ENCODE measurements at regions not wholly inside any gene's neighbourhood (a gene's known extent, or its start where the extent isn't known, plus 50 kb on each side); places are given as distances from the start of the nearest gene placed in this dataset.

DNA sequence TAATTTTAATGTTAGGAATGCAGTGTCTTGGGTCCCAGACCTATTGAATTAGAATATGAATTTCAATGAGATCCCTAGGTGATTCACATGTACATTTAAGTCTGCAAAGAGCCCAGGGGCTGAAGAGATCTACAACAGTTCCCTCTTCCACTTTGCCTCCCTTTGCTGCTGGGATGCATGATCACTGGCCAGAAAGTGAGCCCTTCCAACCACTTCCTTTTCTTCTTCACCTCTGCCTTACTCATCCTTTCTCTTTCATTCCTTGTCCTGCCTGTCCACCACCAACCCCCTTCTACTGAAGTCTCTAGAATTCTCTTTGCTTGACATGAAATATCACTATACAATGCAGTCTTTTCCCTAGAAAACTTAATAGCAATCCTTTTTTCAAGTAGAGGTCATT is 222.4 kb upstream of the LRIG1 start:
- no peaks in the 10 kb centered on the region for H3K27me3 ChIP-seq (ENCODE audit: control insufficient read depth in 2 of 2, insufficient read depth in 2 of 2, low read length in 2 of 2)
- POLR2A ChIA-PET = no interaction called here
- Mint-ChIP-seq H3K27ac (no peak overlapping the region), H3K27me3 (peaks cover 4 to 13% (median 9%) of the 10 kb centered on the region in 5 donors), H3K4me1 (no peaks in the 10 kb centered on the region), H3K4me3 (no peak overlapping the region), H3K9me3 (no peaks in the 10 kb centered on the region), H3K36me3 (no peaks in the 10 kb centered on the region)
- no peaks in the 10 kb centered on the region for H3K36me3 ChIP-seq (ENCODE audit: control insufficient read depth in 2 of 3, insufficient read depth in 3 of 3, low read length in 3 of 3)
- DNase-seq (no peak), ATAC-seq (no peak)
- H3K9me3 ChIP-seq (ENCODE audit: control insufficient read depth in 2 of 3, low read length in 3 of 3) = no peaks in the 10 kb centered on the region
- intact Hi-C loops (cut with micrococcal nuclease) = no loop called here
- H3K4me1 ChIP-seq (ENCODE audit: control insufficient read depth in 2 of 2, insufficient read depth in 2 of 2, low read length in 2 of 2) = no peaks in the 10 kb centered on the region
- no peak overlapping the region for H3K4me3 ChIP-seq (ENCODE audit: low read length)
- CTCF ChIA-PET = no interaction called here
- no peak overlapping the region for H3K27ac ChIP-seq (ENCODE audit: low read depth, low read length)

DNA sequence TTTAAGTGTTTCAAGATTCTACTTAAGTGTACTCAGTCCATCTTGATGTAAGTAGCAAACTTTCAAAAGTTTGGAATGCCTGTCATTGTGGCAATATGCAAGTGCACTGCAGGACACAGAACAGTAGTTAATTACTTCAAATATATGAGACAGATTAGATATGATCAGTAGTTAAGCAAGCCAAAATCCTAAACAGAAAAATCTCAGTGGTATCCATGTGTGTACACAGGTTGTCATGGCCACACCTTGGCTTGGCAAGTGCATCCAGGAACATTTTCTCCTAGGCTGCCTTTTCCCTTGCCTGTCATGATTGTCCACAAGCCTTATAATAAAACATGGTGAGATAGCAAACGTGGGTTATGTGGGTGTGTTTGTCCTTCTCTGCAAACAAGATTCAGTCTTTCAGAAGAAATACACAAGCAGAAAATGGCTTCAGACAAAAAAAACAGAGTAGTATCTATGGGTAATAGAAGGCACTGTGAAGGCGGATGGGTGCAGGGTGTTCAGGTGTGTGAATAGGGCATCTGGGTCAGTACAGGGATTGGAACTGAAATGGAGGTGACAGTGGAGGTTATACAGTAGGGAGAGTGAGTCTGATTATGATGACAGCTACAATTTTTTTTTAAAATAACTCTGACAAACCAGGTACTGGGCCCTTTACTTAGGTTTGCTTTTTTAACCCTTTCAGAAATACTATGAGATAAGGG is 229.0 kb upstream of the LRIG1 start:
- no peaks in the 10 kb centered on the region for H3K4me1 ChIP-seq (ENCODE audit: control insufficient read depth in 2 of 2, insufficient read depth in 2 of 2, low read length in 2 of 2)
- CTCF ChIA-PET = no interaction called here
- H3K36me3 ChIP-seq (ENCODE audit: control insufficient read depth in 2 of 3, insufficient read depth in 3 of 3, low read length in 3 of 3) = no peaks in the 10 kb centered on the region
- no peaks in the 10 kb centered on the region for H3K36me3 Mint-ChIP-seq
- no peaks in the 10 kb centered on the region for H3K4me1 Mint-ChIP-seq
- peaks cover 0 to 7% (median 5%) of the 10 kb centered on the region in 5 donors for H3K27me3 Mint-ChIP-seq
- POLR2A ChIA-PET = no interaction called here
- ATAC-seq (no peak), DNase-seq (no peak)
- intact Hi-C loops (cut with micrococcal nuclease) = no loop called here
- no peak overlapping the region for H3K27ac Mint-ChIP-seq
- no peak overlapping the region for H3K4me3 ChIP-seq (ENCODE audit: low read length)
- no peak overlapping the region for H3K4me3 Mint-ChIP-seq
- no peak overlapping the region for H3K27ac ChIP-seq (ENCODE audit: low read depth, low read length)
- H3K9me3 ChIP-seq (ENCODE audit: control insufficient read depth in 2 of 3, low read length in 3 of 3) = no peaks in the 10 kb centered on the region
- peaks cover 0 to 3% (median 0%) of the 10 kb centered on the region in 11 donors for H3K9me3 Mint-ChIP-seq
- no peaks in the 10 kb centered on the region for H3K27me3 ChIP-seq (ENCODE audit: control insufficient read depth in 2 of 2, insufficient read depth in 2 of 2, low read length in 2 of 2)

- Histone ChIP-seq H3K27ac (ENCODE audit: low read depth, low read length) (no peak overlapping the region), H3K4me1 (ENCODE audit: control insufficient read depth in 2 of 2, insufficient read depth in 2 of 2, low read length in 2 of 2) (no peaks in the 10 kb centered on the region), H3K36me3 (ENCODE audit: control insufficient read depth in 2 of 3, insufficient read depth in 3 of 3, low read length in 3 of 3) (no peaks in the 10 kb centered on the region), H3K27me3 (ENCODE audit: control insufficient read depth in 2 of 2, insufficient read depth in 2 of 2, low read length in 2 of 2) (no peaks in the 10 kb centered on the region), H3K4me3 (ENCODE audit: low read length) (no peak overlapping the region), H3K9me3 (ENCODE audit: control insufficient read depth in 2 of 3, low read length in 3 of 3) (no peaks in the 10 kb centered on the region)
- H3K36me3 Mint-ChIP-seq = no peaks in the 10 kb centered on the region
- H3K9me3 Mint-ChIP-seq = peaks cover 0 to 2% (median 0%) of the 10 kb centered on the region in 11 donors
- ATAC-seq = no peak
- DNase-seq = no peak
- peaks cover 0 to 12% (median 3%) of the 10 kb centered on the region in 5 donors for H3K27me3 Mint-ChIP-seq
- ChIA-PET POLR2A (no interaction called here), CTCF (no interaction called here)
- H3K27ac Mint-ChIP-seq = no peak overlapping the region
- no peaks in the 10 kb centered on the region for H3K4me1 Mint-ChIP-seq
- no peak overlapping the region for H3K4me3 Mint-ChIP-seq
- intact Hi-C loops (cut with micrococcal nuclease) = no loop called here
These were observed 238.0 kb upstream of the LRIG1 start for GRCh38 chr3:66738625-66739365.

DNA sequence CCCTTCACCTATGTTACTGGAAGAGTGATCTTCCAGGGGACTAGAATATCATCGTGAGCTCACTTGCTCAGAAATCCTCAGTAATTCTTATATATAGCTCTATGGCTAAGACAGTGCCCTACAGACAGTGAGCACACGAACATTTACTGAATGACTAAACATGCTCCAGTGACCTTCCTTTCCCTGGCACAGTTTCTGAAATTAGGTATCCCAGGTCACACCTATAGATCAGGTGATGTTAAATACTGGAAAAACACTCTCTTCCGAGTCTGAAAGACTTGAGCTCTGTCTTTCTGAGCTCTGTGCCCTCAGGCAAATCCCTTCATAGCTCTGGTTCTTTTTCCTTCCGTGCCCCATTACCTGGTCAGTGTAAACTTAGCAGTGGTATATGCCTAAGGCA is 239.4 kb upstream of the LRIG1 start:
- ATAC-seq = no peak
- POLR2A ChIA-PET = no interaction called here
- Histone ChIP-seq H3K27me3 (ENCODE audit: control insufficient read depth in 2 of 2, insufficient read depth in 2 of 2, low read length in 2 of 2) (no peaks in the 10 kb centered on the region), H3K36me3 (ENCODE audit: control insufficient read depth in 2 of 3, insufficient read depth in 3 of 3, low read length in 3 of 3) (no peaks in the 10 kb centered on the region), H3K27ac (ENCODE audit: low read depth, low read length) (no peak overlapping the region), H3K4me3 (ENCODE audit: low read length) (no peak overlapping the region), H3K9me3 (ENCODE audit: control insufficient read depth in 2 of 3, low read length in 3 of 3) (no peaks in the 10 kb centered on the region), H3K4me1 (ENCODE audit: control insufficient read depth in 2 of 2, insufficient read depth in 2 of 2, low read length in 2 of 2) (no peaks in the 10 kb centered on the region)
- Mint-ChIP-seq H3K9me3 (peaks cover 0 to 2% (median 0%) of the 10 kb centered on the region in 11 donors), H3K36me3 (no peaks in the 10 kb centered on the region), H3K27me3 (peaks cover 0 to 14% (median 5%) of the 10 kb centered on the region in 5 donors), H3K27ac (no peak overlapping the region), H3K4me1 (no peaks in the 10 kb centered on the region), H3K4me3 (no peak overlapping the region)
- CTCF ChIA-PET = no interaction called here
- no peak for DNase-seq
- intact Hi-C loops (cut with micrococcal nuclease) = no loop called here

DNA sequence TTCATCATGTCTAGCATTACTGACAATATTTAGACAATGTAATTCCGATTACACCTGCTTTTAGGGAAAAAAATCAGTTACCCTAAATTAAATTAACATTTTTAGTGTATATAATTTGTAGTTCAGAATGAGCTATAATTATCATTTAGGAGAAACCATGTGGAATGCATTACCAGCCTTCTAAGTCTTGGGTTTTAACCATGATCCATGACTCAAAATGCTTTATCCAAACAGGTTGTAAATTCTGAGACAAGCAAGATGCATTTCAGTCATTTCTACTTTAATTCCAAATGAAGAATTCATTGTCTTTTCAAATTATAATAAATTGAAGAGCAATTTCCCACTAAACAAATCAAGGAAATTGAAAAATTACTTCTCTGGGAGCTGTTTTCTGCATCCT is 243.7 kb upstream of the LRIG1 start:
- Mint-ChIP-seq H3K4me3 (no peak overlapping the region), H3K9me3 (no peaks in the 10 kb centered on the region), H3K27me3 (peaks cover 0 to 9% (median 5%) of the 10 kb centered on the region in 5 donors), H3K4me1 (no peaks in the 10 kb centered on the region), H3K36me3 (no peaks in the 10 kb centered on the region), H3K27ac (no peak overlapping the region)
- Histone ChIP-seq H3K36me3 (ENCODE audit: control insufficient read depth in 2 of 3, insufficient read depth in 3 of 3, low read length in 3 of 3) (no peaks in the 10 kb centered on the region), H3K4me3 (ENCODE audit: low read length) (no peak overlapping the region), H3K27me3 (ENCODE audit: control insufficient read depth in 2 of 2, insufficient read depth in 2 of 2, low read length in 2 of 2) (no peaks in the 10 kb centered on the region), H3K9me3 (ENCODE audit: control insufficient read depth in 2 of 3, low read length in 3 of 3) (no peaks in the 10 kb centered on the region), H3K4me1 (ENCODE audit: control insufficient read depth in 2 of 2, insufficient read depth in 2 of 2, low read length in 2 of 2) (no peaks in the 10 kb centered on the region), H3K27ac (ENCODE audit: low read depth, low read length) (no peak overlapping the region)
- intact Hi-C loops (cut with micrococcal nuclease) = no loop called here
- DNase-seq (no peak), ATAC-seq (no peak)
- ChIA-PET POLR2A (no interaction called here), CTCF (no interaction called here)

- no peaks in the 10 kb centered on the region for H3K4me1 Mint-ChIP-seq
- peaks cover 0 to 10% (median 5%) of the 10 kb centered on the region in 5 donors for H3K27me3 Mint-ChIP-seq
- H3K27ac Mint-ChIP-seq = no peak overlapping the region
- no peaks in the 10 kb centered on the region for H3K36me3 Mint-ChIP-seq
- Histone ChIP-seq H3K4me1 (ENCODE audit: control insufficient read depth in 2 of 2, insufficient read depth in 2 of 2, low read length in 2 of 2) (no peaks in the 10 kb centered on the region), H3K27me3 (ENCODE audit: control insufficient read depth in 2 of 2, insufficient read depth in 2 of 2, low read length in 2 of 2) (no peaks in the 10 kb centered on the region), H3K36me3 (ENCODE audit: control insufficient read depth in 2 of 3, insufficient read depth in 3 of 3, low read length in 3 of 3) (no peaks in the 10 kb centered on the region), H3K4me3 (ENCODE audit: low read length) (no peak overlapping the region), H3K27ac (ENCODE audit: low read depth, low read length) (no peak overlapping the region), H3K9me3 (ENCODE audit: control insufficient read depth in 2 of 3, low read length in 3 of 3) (no peaks in the 10 kb centered on the region)
- no peak for DNase-seq
- H3K4me3 Mint-ChIP-seq = no peak overlapping the region
- intact Hi-C loops (cut with micrococcal nuclease) = no loop called here
- H3K9me3 Mint-ChIP-seq = no peaks in the 10 kb centered on the region
- POLR2A ChIA-PET = no interaction called here
- ATAC-seq = no peak
- CTCF ChIA-PET = no interaction called here
These were observed 244.2 kb upstream of the LRIG1 start for GRCh38 chr3:66744986-66745385.

- DNase-seq (no peak), ATAC-seq (no peak)
- H3K4me3 ChIP-seq (ENCODE audit: low read length) = no peak overlapping the region
- no peaks in the 10 kb centered on the region for H3K27me3 ChIP-seq (ENCODE audit: control insufficient read depth in 2 of 2, insufficient read depth in 2 of 2, low read length in 2 of 2)
- Mint-ChIP-seq H3K4me3 (no peak overlapping the region), H3K9me3 (peaks cover 0 to 1% (median 0%) of the 10 kb centered on the region in 11 donors), H3K36me3 (no peaks in the 10 kb centered on the region), H3K27ac (no peak overlapping the region), H3K4me1 (no peaks in the 10 kb centered on the region), H3K27me3 (peaks cover 0 to 10% (median 5%) of the 10 kb centered on the region in 5 donors)
- intact Hi-C loops (cut with micrococcal nuclease) = no loop called here
- no peaks in the 10 kb centered on the region for H3K4me1 ChIP-seq (ENCODE audit: control insufficient read depth in 2 of 2, insufficient read depth in 2 of 2, low read length in 2 of 2)
- no peaks in the 10 kb centered on the region for H3K36me3 ChIP-seq (ENCODE audit: control insufficient read depth in 2 of 3, insufficient read depth in 3 of 3, low read length in 3 of 3)
- H3K9me3 ChIP-seq (ENCODE audit: control insufficient read depth in 2 of 3, low read length in 3 of 3) = no peaks in the 10 kb centered on the region
- H3K27ac ChIP-seq (ENCODE audit: low read depth, low read length) = no peak overlapping the region
- CTCF ChIA-PET = no interaction called here
- POLR2A ChIA-PET = no interaction called here
These were observed 246.4 kb upstream of the LRIG1 start for GRCh38 chr3:66747261-66747660.
